ENCODE measurements at regions not wholly inside any gene's neighbourhood (a gene's known extent, or its start where the extent isn't known, plus 50 kb on each side); places are given as distances from the start of the nearest gene placed in this dataset.

- Mint-ChIP-seq H3K4me3 (no peak overlapping the region), H3K9me3 (no peaks in the 10 kb centered on the region), H3K4me1 (no peaks in the 10 kb centered on the region; the same call in 2 of the 3 replicates), H3K27ac (no peak overlapping the region), H3K27me3 (ENCODE audit: insufficient read depth, low read depth, poor library complexity) (no peaks in the 10 kb centered on the region), H3K36me3 (ENCODE audit: low read depth) (no peaks in the 10 kb centered on the region)
- Histone ChIP-seq H3K4me2 (no peak overlapping the region), H3K4me1 (ENCODE audit: insufficient read depth) (no peaks in the 10 kb centered on the region), H4K20me1 (replicated peaks; ENCODE audit: insufficient read depth) (no peaks in the 10 kb centered on the region), H3K9me2 (ENCODE audit: insufficient read depth) (no peaks in the 10 kb centered on the region; the same call in 1 of the 2 replicates), H3K79me2 (replicated peaks; ENCODE audit: insufficient read depth) (no peaks in the 10 kb centered on the region), H3K27ac (ENCODE audit: low read depth) (no peak overlapping the region), H3K36me3 (ENCODE audit: insufficient read depth) (no peaks in the 10 kb centered on the region), H3K27me3 (ENCODE audit: insufficient read depth) (no peaks in the 10 kb centered on the region), H3F3A (replicated peaks; ENCODE audit: low read depth) (no peaks in the 10 kb centered on the region), H2AFZ (no peak overlapping the region), H3K4me3 (no peak overlapping the region)
- ATAC-seq (no peak), DNase-seq (ENCODE audit: low spot score) (peak; percentile 4)
- TF ChIP-seq ZNF331 (CRISPR knock-in tag; IDR thresholded peaks at IDR 0.05; ENCODE audit: low read depth) (no peak), CTCF (conservative IDR thresholded peaks at IDR 0.05; ENCODE audit: low read depth in 2 of 2) (0 out of 4 replicates have a peak, but pooled peaks of 1 of the 2 experiments have one; percentile 8)
Measured at GRCh38 chr1:208874915-208875314, 630.7 kb upstream of the PLXNA2 start.

GRCh38 chr1:208879022-208879421 is 634.8 kb upstream of the PLXNA2 start:
- Histone ChIP-seq H3K4me3 (no peak overlapping the region), H3K4me2 (no peak overlapping the region), H3K27ac (ENCODE audit: low read depth) (no peak overlapping the region), H3K79me2 (replicated peaks; ENCODE audit: insufficient read depth) (no peaks in the 10 kb centered on the region), H3K9me2 (ENCODE audit: insufficient read depth) (no peaks in the 10 kb centered on the region; the same call in 1 of the 2 replicates), H3F3A (replicated peaks; ENCODE audit: low read depth) (no peaks in the 10 kb centered on the region), H3K36me3 (ENCODE audit: insufficient read depth) (no peaks in the 10 kb centered on the region), H3K4me1 (ENCODE audit: insufficient read depth) (no peaks in the 10 kb centered on the region), H2AFZ (no peak overlapping the region; the same call in 1 of the 2 replicates), H4K20me1 (replicated peaks; ENCODE audit: insufficient read depth) (no peaks in the 10 kb centered on the region), H3K27me3 (ENCODE audit: insufficient read depth) (no peaks in the 10 kb centered on the region)
- no peak for TF ChIP-seq ZNF331 (CRISPR knock-in tag; IDR thresholded peaks at IDR 0.05; ENCODE audit: low read depth)
- no peak for TF ChIP-seq EZH2 (IDR thresholded peaks at IDR 0.05; ENCODE audit: low read depth, unreplicated experiment)
- no peak for TF ChIP-seq STAT1 (IDR thresholded peaks at IDR 0.05; ENCODE audit: unreplicated experiment)
- no peak for TF ChIP-seq CREB1 (CRISPR knock-in tag; IDR thresholded peaks at IDR 0.05; ENCODE audit: low read depth)
- no peak for TF ChIP-seq NANOG (IDR thresholded peaks at IDR 0.05; ENCODE audit: borderline replicate concordance)
- no peak for DNase-seq (ENCODE audit: low spot score)
- Mint-ChIP-seq H3K4me1 (no peaks in the 10 kb centered on the region; the same call in 2 of the 3 replicates), H3K4me3 (no peak overlapping the region), H3K9me3 (no peaks in the 10 kb centered on the region), H3K36me3 (ENCODE audit: low read depth) (no peaks in the 10 kb centered on the region), H3K27me3 (ENCODE audit: insufficient read depth, low read depth, poor library complexity) (no peaks in the 10 kb centered on the region), H3K27ac (no peak overlapping the region)
- ATAC-seq = no peak

- Histone ChIP-seq H3K36me3 (ENCODE audit: insufficient read depth) (no peaks in the 10 kb centered on the region), H3K9me2 (ENCODE audit: insufficient read depth) (no peaks in the 10 kb centered on the region), H3K4me2 (no peak overlapping the region), H2AFZ (no peak overlapping the region), H3K4me1 (ENCODE audit: insufficient read depth) (no peaks in the 10 kb centered on the region), H3K27ac (ENCODE audit: low read depth) (no peak overlapping the region), H4K20me1 (replicated peaks; ENCODE audit: insufficient read depth) (no peaks in the 10 kb centered on the region), H3K79me2 (replicated peaks; ENCODE audit: insufficient read depth) (no peaks in the 10 kb centered on the region), H3K4me3 (no peak overlapping the region), H3K27me3 (ENCODE audit: insufficient read depth) (no peaks in the 10 kb centered on the region), H3F3A (replicated peaks; ENCODE audit: low read depth) (no peaks in the 10 kb centered on the region)
- no peaks in the 10 kb centered on the region for H3K36me3 Mint-ChIP-seq (ENCODE audit: low read depth)
- H3K27me3 Mint-ChIP-seq (ENCODE audit: insufficient read depth, low read depth, poor library complexity) = no peaks in the 10 kb centered on the region
- DNase-seq (ENCODE audit: low spot score) (no peak), ATAC-seq (no peak)
- no peak overlapping the region for H3K4me3 Mint-ChIP-seq
- H3K4me1 Mint-ChIP-seq = no peaks in the 10 kb centered on the region
- H3K9me3 Mint-ChIP-seq = no peaks in the 10 kb centered on the region
- no peak overlapping the region for H3K27ac Mint-ChIP-seq
- no peak for TF ChIP-seq ZNF462 (CRISPR knock-in tag; IDR thresholded peaks at IDR 0.05)
- TF ChIP-seq CREB1 (CRISPR knock-in tag; IDR thresholded peaks at IDR 0.05; ENCODE audit: low read depth) = no peak
- no peak for TF ChIP-seq ZNF331 (CRISPR knock-in tag; IDR thresholded peaks at IDR 0.05; ENCODE audit: low read depth)
- TF ChIP-seq ZNF114 (CRISPR knock-in tag; IDR thresholded peaks at IDR 0.05) = no peak
Measured at GRCh38 chr1:208880433-208881100, 636.4 kb upstream of the PLXNA2 start.

Data from GM23338 (cell line).